Smooth muscle cell (in vitro differentiated cells): ENCODE measurements at regions not wholly inside any gene's neighbourhood (a gene's known extent, or its start where the extent isn't known, plus 50 kb on each side); places are given as distances from the start of the nearest gene placed in this dataset.

Experiments
- DNase-seq: peaks from one replicate; lab custom pipeline; 2025; ENCODE audit not compliant: unreplicated experiment; lab: John Stamatoyannopoulos, UW
- H2AFZ ChIP-seq: fragments of 200-600 bp; sonication (generic); 2 replicates; pipeline ENCODE4 v1.6.0; 2016; ENCODE audit warnings: antibody characterized with exemption, low read depth, mild to moderate bottlenecking
- H3F3A ChIP-seq: fragments of 200-600 bp; sonication (generic); 2 replicates; pipeline ENCODE4 v1.6.0; 2017; ENCODE audit warnings: antibody characterized with exemption, low read depth
- H3K27ac ChIP-seq: fragments of 200-600 bp; sonication (generic); 2 replicates; pipeline ENCODE4 v1.5.1; 2016; ENCODE audit warnings: low read depth, mild to moderate bottlenecking
- H3K27me3 ChIP-seq: fragments of 200-600 bp; sonication (generic); 2 replicates; pipeline ENCODE4 v1.6.1; 2016; ENCODE audit warnings: low read depth, mild to moderate bottlenecking
- H3K36me3 ChIP-seq: fragments of 200-600 bp; sonication (generic); 2 replicates; pipeline ENCODE4 v1.5.1; 2016; ENCODE audit warnings: low read depth
- H3K4me1 ChIP-seq: fragments of 200-600 bp; sonication (generic); 2 replicates; pipeline ENCODE4 v1.5.1; 2016; ENCODE audit warnings: low read depth
- H3K4me2 ChIP-seq: fragments of 200-600 bp; sonication (generic); 2 replicates; pipeline ENCODE4 v1.6.0; 2016; ENCODE audit warnings: mild to moderate bottlenecking
- H3K4me3 ChIP-seq: fragments of 200-600 bp; sonication (generic); 2 replicates; pipeline ENCODE4 v1.5.1; 2016; ENCODE audit warnings: mild to moderate bottlenecking
- H3K79me2 ChIP-seq: fragments of 200-600 bp; sonication (generic); 2 replicates; pipeline ENCODE4 v1.6.0; 2016; ENCODE audit warnings: low read depth, mild to moderate bottlenecking
- H3K9ac ChIP-seq: fragments of 200-600 bp; sonication (generic); 2 replicates; pipeline ENCODE4 v1.6.0; 2016; ENCODE audit warnings: low read depth
- H3K9me3 ChIP-seq: fragments of 200-600 bp; sonication (generic); replicated peaks from 2 replicates; pipeline ENCODE4 v1.5.1; 2016; ENCODE audit warnings: low read depth
- H4K20me1 ChIP-seq: fragments of 200-600 bp; sonication (generic); 2 replicates; pipeline ENCODE4 v1.6.0; 2016; ENCODE audit warnings: low read depth
- CTCF ChIP-seq: fragments of 200-600 bp; sonication (generic); IDR thresholded peaks from 2 replicates; pipeline ENCODE4 v1.5.1; 2017; ENCODE audit warnings: borderline replicate concordance, mild to moderate bottlenecking, antibody characterized with exemption; ENCODE audit not compliant: insufficient read depth, poor library complexity, severe bottlenecking
- WGBS: methylation state at CpG from one replicate; pipeline ENCODE4 v1.1.7; 2016; ENCODE audit warnings: low lambda C conversion rate; 5-methylcytosine and 5-hydroxymethylcytosine counted together

GRCh38 chrX:45329217-45329616, 128.5 kb upstream of the DIPK2B start:
- no peak overlapping the region for H2AFZ ChIP-seq
- no peaks in the 10 kb centered on the region for H3F3A ChIP-seq
- no peak overlapping the region for H3K4me2 ChIP-seq
- H3K4me3 ChIP-seq, result no peak overlapping the region
- H3K27me3 ChIP-seq, result no peaks in the 10 kb centered on the region
- no peaks in the 10 kb centered on the region for H3K79me2 ChIP-seq
- no peak overlapping the region for H3K9ac ChIP-seq
- H3K36me3 ChIP-seq, result no peaks in the 10 kb centered on the region
- no peaks in the 10 kb centered on the region for H3K4me1 ChIP-seq
- H3K9me3 ChIP-seq, result no peaks in the 10 kb centered on the region
- DNase-seq, result no peak
- no peak for TF ChIP-seq CTCF
- no peak overlapping the region for H3K27ac ChIP-seq
- 57% methylated on average over 1 of the region's 1 CpG for WGBS
- H4K20me1 ChIP-seq, result no peaks in the 10 kb centered on the region

- no peak for DNase-seq
- 45% methylated on average over 3 of the region's 3 CpGs for WGBS
Measured at GRCh38 chrX:45324941-45325340, 124.3 kb upstream of the DIPK2B start.

GRCh38 chrX:45323387-45323786, 122.7 kb upstream of the DIPK2B start:
- DNase-seq, result no peak
- no peak overlapping the region for H2AFZ ChIP-seq
- H3K36me3 ChIP-seq, result no peaks in the 10 kb centered on the region
- no peak overlapping the region for H3K27ac ChIP-seq
- H3K9me3 ChIP-seq, result no peaks in the 10 kb centered on the region
- H3K4me2 ChIP-seq, result no peak overlapping the region
- H3F3A ChIP-seq, result no peaks in the 10 kb centered on the region
- H3K79me2 ChIP-seq, result no peaks in the 10 kb centered on the region
- no peaks in the 10 kb centered on the region for H4K20me1 ChIP-seq
- H3K4me1 ChIP-seq, result peaks cover 3% of the 10 kb centered on the region
- WGBS, result 87% methylated on average over 3 of the region's 3 CpGs
- H3K4me3 ChIP-seq, result no peak overlapping the region
- H3K27me3 ChIP-seq, result no peaks in the 10 kb centered on the region
- no peak overlapping the region for H3K9ac ChIP-seq
- no peak for TF ChIP-seq CTCF

More at GRCh38 chrX:45324941-45325340, 124.3 kb upstream of the DIPK2B start:
- Histone ChIP-seq H3F3A (no peaks in the 10 kb centered on the region), H3K27ac (peak overlapping the region; percentile 2), H3K27me3 (no peaks in the 10 kb centered on the region), H3K79me2 (no peaks in the 10 kb centered on the region), H3K4me1 (peaks cover 3% of the 10 kb centered on the region), H3K4me2 (no peak overlapping the region), H3K9ac (no peak overlapping the region), H3K9me3 (no peaks in the 10 kb centered on the region), H3K4me3 (no peak overlapping the region), H4K20me1 (no peaks in the 10 kb centered on the region), H2AFZ (peak overlapping the region; percentile 75), H3K36me3 (no peaks in the 10 kb centered on the region)
- no peak for TF ChIP-seq CTCF

GRCh38 chrX:45322820-45323219, 122.1 kb upstream of the DIPK2B start:
- no peaks in the 10 kb centered on the region for H4K20me1 ChIP-seq
- H3F3A ChIP-seq, result no peaks in the 10 kb centered on the region
- no peak overlapping the region for H3K9ac ChIP-seq
- no peak overlapping the region for H3K4me2 ChIP-seq
- no peaks in the 10 kb centered on the region for H3K79me2 ChIP-seq
- peak overlapping the region; percentile 52 for H3K27ac ChIP-seq
- H3K27me3 ChIP-seq, result no peaks in the 10 kb centered on the region
- peaks cover 3% of the 10 kb centered on the region for H3K4me1 ChIP-seq
- no peak for TF ChIP-seq CTCF
- H2AFZ ChIP-seq, result no peak overlapping the region
- H3K36me3 ChIP-seq, result no peaks in the 10 kb centered on the region
- H3K9me3 ChIP-seq, result no peaks in the 10 kb centered on the region
- no peak for DNase-seq
- no peak overlapping the region for H3K4me3 ChIP-seq
